WTC11 (cell line): ENCODE measurements at regions not wholly inside any gene's neighbourhood (a gene's known extent, or its start where the extent isn't known, plus 50 kb on each side); places are given as distances from the start of the nearest gene placed in this dataset.

ENCODE experiments used
- AFF4 ChIP-seq: sonication (generic); formaldehyde crosslinking; IDR thresholded peaks from 2 replicates; pipeline ENCODE4 v1.8.1; 2023; ENCODE audit warnings: mild to moderate bottlenecking, missing genetic modification reagents, borderline replicate concordance
- ATF2 ChIP-seq: sonication (generic); formaldehyde crosslinking; IDR thresholded peaks from 2 replicates; pipeline ENCODE4 v1.8.1; 2022; ENCODE audit warnings: low read depth, missing genetic modification reagents, borderline replicate concordance
- ATF3 ChIP-seq: sonication (generic); formaldehyde crosslinking; conservative IDR thresholded peaks from 2 replicates; pipeline ENCODE4 v1.8.1; 2022; ENCODE audit warnings: mild to moderate bottlenecking, missing genetic modification reagents
- CTCF ChIP-seq: fragments of 200-600 bp; IDR thresholded peaks from 2 replicates; pipeline ENCODE4 v1.8.0; 2022; ENCODE audit warnings: antibody characterized with exemption
- ESRRA ChIP-seq: sonication (generic); formaldehyde crosslinking; IDR thresholded peaks from 2 replicates; pipeline ENCODE4 v1.8.1; 2022; ENCODE audit warnings: mild to moderate bottlenecking, missing genetic modification reagents, borderline replicate concordance
- HMGXB4 ChIP-seq: sonication (generic); formaldehyde crosslinking; IDR thresholded peaks from 2 replicates; pipeline ENCODE4 v1.8.1; 2023; ENCODE audit warnings: mild to moderate bottlenecking, moderate library complexity, missing genetic modification reagents
- NR2C2 ChIP-seq: sonication (generic); formaldehyde crosslinking; IDR thresholded peaks from 2 replicates; pipeline ENCODE4 v1.8.0; 2022; ENCODE audit warnings: mild to moderate bottlenecking, missing genetic modification reagents
- SMAD3 ChIP-seq: sonication (generic); formaldehyde crosslinking; IDR thresholded peaks from 2 replicates; pipeline ENCODE4 v1.8.0; 2022; ENCODE audit warnings: missing genetic modification reagents, mild to moderate bottlenecking, borderline replicate concordance
- ZNF423 ChIP-seq: fragments of 250-450 bp; sonication (Bioruptor Pico); IDR thresholded peaks from 2 replicates; pipeline ENCODE4 v2.1.2; 2022; ENCODE audit warnings: mild to moderate bottlenecking, moderate library complexity

- TF ChIP-seq CTCF (no peak), ATF3 (CRISPR knock-in tag) (no peak), ATF2 (no peak), HMGXB4 (no peak), SMAD3 (CRISPR knock-in tag) (no peak), AFF4 (CRISPR knock-in tag) (no peak), ESRRA (CRISPR knock-in tag) (no peak), ZNF423 (CRISPR knock-in tag) (no peak), NR2C2 (CRISPR knock-in tag) (no peak)
Measured at GRCh38 chr14:54316652-54317051, 80.2 kb upstream of the CDKN3 start.
